ENCODE measurements at regions not wholly inside any gene's neighbourhood (a gene's known extent, or its start where the extent isn't known, plus 50 kb on each side); places are given as distances from the start of the nearest gene placed in this dataset.

DNA sequence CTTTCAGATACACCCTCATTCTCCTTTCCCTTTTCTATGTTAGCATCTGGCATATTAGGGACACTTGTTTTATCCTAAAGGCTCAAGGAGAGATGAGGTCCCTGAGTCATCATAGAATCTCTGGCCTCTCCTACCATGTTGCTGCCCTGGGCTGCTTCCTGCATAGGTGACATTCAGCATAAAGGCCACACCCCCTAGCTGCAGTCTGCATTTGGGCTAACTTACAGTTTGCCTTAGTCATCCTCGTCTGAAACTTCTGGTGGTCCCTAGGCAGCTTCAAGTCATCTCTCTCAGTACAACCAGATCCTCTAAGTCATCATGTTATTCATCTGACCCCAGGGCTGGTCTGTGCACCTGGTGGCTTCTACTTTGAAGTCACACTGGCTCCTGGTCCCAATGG is 982.7 kb upstream of the NR2F2 start:
- intact Hi-C loops (cut with micrococcal nuclease) = no loop called here
- H3K27me3 ChIP-seq (ENCODE audit: low read depth) = no peaks in the 10 kb centered on the region

DNA sequence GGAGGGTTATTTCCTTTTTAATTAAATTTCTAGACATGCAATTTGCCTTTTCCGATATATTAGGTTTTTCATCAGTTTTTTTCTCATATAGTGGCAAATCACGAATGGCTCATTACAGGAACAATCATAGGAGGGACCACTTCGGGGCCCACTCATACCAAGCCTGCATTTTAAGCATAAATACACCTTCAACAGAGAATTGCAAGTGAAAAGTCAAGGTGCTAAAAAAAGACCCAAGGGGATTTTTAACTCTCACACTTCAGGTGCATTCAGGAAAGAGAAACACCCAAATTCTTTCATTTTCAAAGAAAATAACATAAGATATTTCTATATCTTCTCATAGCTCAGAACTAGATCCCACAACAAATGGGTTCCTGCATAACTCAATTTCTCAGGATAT is 979.6 kb upstream of the NR2F2 start:
- Histone ChIP-seq H3K27ac (replicated peaks) (no peak overlapping the region), H3K4me1 (no peaks in the 10 kb centered on the region), H3K36me3 (no peaks in the 10 kb centered on the region), H3K27me3 (ENCODE audit: low read depth) (no peaks in the 10 kb centered on the region), H3K9me3 (replicated peaks) (no peaks in the 10 kb centered on the region), H3K4me3 (no peak overlapping the region)
- TF ChIP-seq, protein P1, sequence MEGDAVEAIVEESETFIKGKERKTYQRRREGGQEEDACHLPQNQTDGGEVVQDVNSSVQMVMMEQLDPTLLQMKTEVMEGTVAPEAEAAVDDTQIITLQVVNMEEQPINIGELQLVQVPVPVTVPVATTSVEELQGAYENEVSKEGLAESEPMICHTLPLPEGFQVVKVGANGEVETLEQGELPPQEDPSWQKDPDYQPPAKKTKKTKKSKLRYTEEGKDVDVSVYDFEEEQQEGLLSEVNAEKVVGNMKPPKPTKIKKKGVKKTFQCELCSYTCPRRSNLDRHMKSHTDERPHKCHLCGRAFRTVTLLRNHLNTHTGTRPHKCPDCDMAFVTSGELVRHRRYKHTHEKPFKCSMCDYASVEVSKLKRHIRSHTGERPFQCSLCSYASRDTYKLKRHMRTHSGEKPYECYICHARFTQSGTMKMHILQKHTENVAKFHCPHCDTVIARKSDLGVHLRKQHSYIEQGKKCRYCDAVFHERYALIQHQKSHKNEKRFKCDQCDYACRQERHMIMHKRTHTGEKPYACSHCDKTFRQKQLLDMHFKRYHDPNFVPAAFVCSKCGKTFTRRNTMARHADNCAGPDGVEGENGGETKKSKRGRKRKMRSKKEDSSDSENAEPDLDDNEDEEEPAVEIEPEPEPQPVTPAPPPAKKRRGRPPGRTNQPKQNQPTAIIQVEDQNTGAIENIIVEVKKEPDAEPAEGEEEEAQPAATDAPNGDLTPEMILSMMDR (IDR thresholded peaks at IDR 0.05; ENCODE audit: borderline replicate concordance) = no peak
- intact Hi-C loops (cut with micrococcal nuclease) = no loop called here
- DNase-seq = no peak

More for the DNA sequence above, 982.7 kb upstream of the NR2F2 start:
- Histone ChIP-seq H3K4me1 (no peaks in the 10 kb centered on the region), H3K27ac (replicated peaks) (no peak overlapping the region), H3K4me3 (no peak overlapping the region), H3K9me3 (replicated peaks) (no peaks in the 10 kb centered on the region), H3K36me3 (no peaks in the 10 kb centered on the region)
- DNase-seq = no peak
- TF ChIP-seq, protein P1 (IDR thresholded peaks at IDR 0.05; ENCODE audit: borderline replicate concordance) = no peak

DNA sequence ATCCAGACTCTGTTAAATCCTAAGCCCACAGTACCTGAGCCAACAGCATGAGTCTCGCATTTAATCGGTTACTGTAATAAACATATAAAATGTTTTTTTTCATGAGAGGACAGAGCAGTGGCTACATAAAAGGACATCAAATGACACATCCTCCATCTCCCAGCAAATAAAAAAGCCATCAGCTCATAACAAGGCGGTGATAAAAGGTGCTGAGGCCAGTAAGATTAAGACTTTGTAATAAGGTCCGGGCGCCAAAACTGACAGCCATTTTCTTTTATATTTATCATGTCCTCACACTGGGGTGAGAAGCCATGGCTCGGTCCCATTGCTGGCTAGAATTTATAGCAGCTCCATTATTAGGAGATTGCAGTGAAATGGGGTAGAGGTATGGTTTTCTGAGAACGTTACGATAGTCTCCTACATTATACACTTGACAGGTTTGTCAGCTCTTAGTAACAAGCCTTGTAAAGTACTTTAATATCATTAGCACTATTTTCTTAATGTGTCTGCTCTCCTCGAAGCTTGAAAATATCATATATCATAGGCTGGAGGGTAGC is 977.8 kb upstream of the NR2F2 start:
- no peaks in the 10 kb centered on the region for H3K36me3 ChIP-seq
- no peaks in the 10 kb centered on the region for H3K9me3 ChIP-seq (replicated peaks)
- TF ChIP-seq, protein P1 (IDR thresholded peaks at IDR 0.05; ENCODE audit: borderline replicate concordance) = no peak
- no peaks in the 10 kb centered on the region for H3K27me3 ChIP-seq (ENCODE audit: low read depth)
- H3K4me3 ChIP-seq = no peak overlapping the region
- no peaks in the 10 kb centered on the region for H3K4me1 ChIP-seq
- no peak overlapping the region for H3K27ac ChIP-seq (replicated peaks)
- DNase-seq = no peak
- intact Hi-C loops (cut with micrococcal nuclease) = no loop called here

DNA sequence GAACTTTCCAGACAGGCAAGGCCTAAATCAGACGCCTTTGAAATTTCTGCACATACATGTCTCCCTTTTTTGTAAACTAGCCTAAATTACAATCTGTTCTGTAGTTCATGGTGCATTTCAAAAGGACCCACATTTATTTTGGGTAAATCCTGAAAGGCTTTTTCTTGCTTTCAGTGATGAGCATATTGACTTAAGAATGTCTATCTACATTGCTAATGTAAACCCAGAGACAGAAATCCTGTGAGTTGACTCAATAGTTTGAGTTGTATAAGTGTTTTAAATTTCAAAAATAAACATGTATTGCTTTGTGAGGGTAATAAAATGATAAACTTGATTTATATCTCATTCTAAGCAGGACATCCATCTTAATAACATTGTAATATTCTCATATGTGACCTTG is 977.0 kb upstream of the NR2F2 start:
- H3K27ac ChIP-seq (replicated peaks) = no peak overlapping the region
- no peaks in the 10 kb centered on the region for H3K36me3 ChIP-seq
- no peak for DNase-seq
- no peak overlapping the region for H3K4me3 ChIP-seq
- TF ChIP-seq, protein P1 (IDR thresholded peaks at IDR 0.05; ENCODE audit: borderline replicate concordance) = no peak
- intact Hi-C loops (cut with micrococcal nuclease) = no loop called here
- no peaks in the 10 kb centered on the region for H3K27me3 ChIP-seq (ENCODE audit: low read depth)
- H3K9me3 ChIP-seq (replicated peaks) = no peaks in the 10 kb centered on the region
- H3K4me1 ChIP-seq = no peaks in the 10 kb centered on the region

DNA sequence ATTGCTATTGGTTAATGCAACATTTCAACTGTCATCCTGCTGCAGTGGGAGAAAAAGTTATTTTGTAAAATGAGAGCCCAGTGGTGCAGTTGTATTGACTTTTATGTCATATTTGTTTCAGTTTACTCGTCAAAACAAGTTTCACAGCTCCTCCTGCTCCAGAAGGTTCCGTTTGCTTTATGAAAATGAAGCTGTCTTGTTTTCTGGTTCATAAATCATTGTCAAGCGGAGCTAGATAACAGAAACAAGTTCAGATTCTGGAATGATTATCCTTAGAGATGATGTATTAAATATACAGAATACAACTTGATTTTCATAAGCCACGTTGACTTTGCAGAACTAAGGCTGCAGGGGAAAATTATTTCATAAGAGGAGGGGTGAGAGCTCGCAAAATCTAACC is 970.5 kb upstream of the NR2F2 start:
- Histone ChIP-seq H3K36me3 (no peaks in the 10 kb centered on the region), H3K27ac (replicated peaks) (no peak overlapping the region), H3K27me3 (ENCODE audit: low read depth) (no peaks in the 10 kb centered on the region), H3K4me3 (no peak overlapping the region), H3K9me3 (replicated peaks) (peaks cover 14% of the 10 kb centered on the region), H3K4me1 (peaks cover under 1% of the 10 kb centered on the region)
- no peak for DNase-seq
- intact Hi-C loops (cut with micrococcal nuclease) = no loop called here
- TF ChIP-seq, protein P1 (IDR thresholded peaks at IDR 0.05; ENCODE audit: borderline replicate concordance) = no peak

Data from left ventricle myocardium inferior (tissue), 1 donor.